Epithelial cell of proximal tubule (primary cell): ENCODE measurements at regions not wholly inside any gene's neighbourhood (a gene's known extent, or its start where the extent isn't known, plus 50 kb on each side); places are given as distances from the start of the nearest gene placed in this dataset.
"Not testable (repeated sequence)": the region's sequence is repeated elsewhere in the genome, so short reads cannot be mapped to it uniquely, and the experiment has no call there.

Experiments used
- DNase-seq: peaks from one replicate; pipeline ENCODE4 v3.0.0-alpha.2; 2011; ENCODE audit warnings: low read depth
- H3K4me3 ChIP-seq: 2 replicates; pipeline ENCODE4 v1.5.1; 2011; ENCODE audit warnings: low read depth, mild to moderate bottlenecking, low read length
- CTCF ChIP-seq: conservative IDR thresholded peaks from 2 replicates; pipeline ENCODE4 v1.5.1; 2012; ENCODE audit warnings: low read depth, mild to moderate bottlenecking, low read length

GRCh38 chr12:131430158-131430742 is 280.6 kb upstream of the SFSWAP start:
- no peak for DNase-seq

DNA sequence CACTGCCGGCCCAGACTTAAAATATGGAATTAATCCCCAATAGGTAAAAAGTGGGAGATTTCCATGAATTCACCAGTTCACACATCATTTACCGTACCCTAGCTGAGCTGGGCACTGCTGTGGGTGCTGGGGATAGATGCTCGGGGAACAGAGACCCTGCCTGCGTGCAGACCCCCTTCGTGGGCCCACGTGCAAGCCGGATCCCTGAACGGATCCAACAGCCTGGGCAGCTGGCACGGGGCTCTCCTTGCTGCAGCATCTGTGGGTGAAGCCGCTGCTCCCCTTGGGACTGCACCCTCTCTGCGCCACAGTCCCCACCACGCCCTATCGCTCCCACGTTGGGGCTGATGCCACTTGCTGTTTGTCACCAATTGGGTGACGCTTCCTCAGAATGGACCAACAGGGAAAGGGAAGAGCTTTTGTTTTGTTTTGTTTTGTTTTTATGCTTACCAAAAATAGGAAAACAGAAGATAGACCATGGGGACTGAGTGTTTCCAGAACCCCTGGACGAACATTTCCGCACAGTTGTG is 279.7 kb upstream of the SFSWAP start:
- H3K4me3 ChIP-seq, DNase-seq: not testable (repeated sequence)

More at GRCh38 chr12:131430158-131430742, 280.6 kb upstream of the SFSWAP start:
- H3K4me3 ChIP-seq = no peak overlapping the region
- TF ChIP-seq CTCF = no peak

GRCh38 chr12:131432532-131433260 is 278.2 kb upstream of the SFSWAP start:
- no peak overlapping the region for H3K4me3 ChIP-seq
- TF ChIP-seq CTCF = no peak
- no peak for DNase-seq

- DNase-seq = no peak
- no peak overlapping the region for H3K4me3 ChIP-seq
- no peak for TF ChIP-seq CTCF
These were observed 276.4 kb upstream of the SFSWAP start for GRCh38 chr12:131434208-131435125.

GRCh38 chr12:131436922-131437705 is 273.8 kb upstream of the SFSWAP start:
- no peak for DNase-seq
- no peak overlapping the region for H3K4me3 ChIP-seq
- no peak for TF ChIP-seq CTCF

GRCh38 chr12:131437706-131438492 is 273.0 kb upstream of the SFSWAP start:
- no peak for TF ChIP-seq CTCF
- H3K4me3 ChIP-seq = no peak overlapping the region
- no peak for DNase-seq

DNA sequence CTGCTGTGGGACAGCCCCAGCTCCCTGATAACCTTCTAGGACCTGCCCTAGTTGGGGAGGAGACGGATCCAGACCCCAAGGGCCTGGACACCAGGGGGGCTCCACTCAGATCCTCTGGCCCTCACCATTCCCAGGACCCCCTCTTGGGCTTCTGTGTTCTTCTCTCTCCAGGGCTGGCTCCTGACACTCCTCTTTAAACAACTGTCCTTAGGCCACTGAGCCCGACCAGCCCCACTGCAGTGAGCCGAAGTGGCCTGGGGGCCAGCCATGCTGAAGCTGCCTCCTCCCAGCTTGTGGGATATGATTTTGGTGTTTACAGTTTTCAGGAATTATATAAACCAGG is 272.4 kb upstream of the SFSWAP start:
- not testable (repeated sequence) for DNase-seq, H3K4me3 ChIP-seq
